DOHH2 (cell line): ENCODE measurements at regions not wholly inside any gene's neighbourhood (a gene's known extent, or its start where the extent isn't known, plus 50 kb on each side); places are given as distances from the start of the nearest gene placed in this dataset.

Source experiments
- H3F3A ChIP-seq: fragments of 200-600 bp; sonication (generic), shearing (Covaris generic); 2 replicates; pipeline ENCODE4 v1.6.0; 2016; ENCODE audit warnings: antibody characterized with exemption, mild to moderate bottlenecking; ENCODE audit not compliant: control insufficient read depth, insufficient read depth
- H3K27ac ChIP-seq: fragments of 200-600 bp; sonication (generic); 2 replicates; pipeline ENCODE4 v1.5.1; 2014; ENCODE audit warnings: low read depth, mild to moderate bottlenecking, low read length, moderate library complexity
- H3K27me3 ChIP-seq: fragments of 200-600 bp; sonication (generic); 2 replicates; pipeline ENCODE4 v1.6.1; 2014; ENCODE audit warnings: mild to moderate bottlenecking, low read length, mixed read lengths; ENCODE audit not compliant: control insufficient read depth
- H3K36me3 ChIP-seq: fragments of 200-600 bp; sonication (generic); 2 replicates; pipeline ENCODE4 v1.6.1; 2014; ENCODE audit warnings: mild to moderate bottlenecking, low read length, moderate library complexity, mixed read lengths; ENCODE audit not compliant: control insufficient read depth
- H3K4me1 ChIP-seq: fragments of 200-600 bp; sonication (generic); 2 replicates; pipeline ENCODE4 v1.6.1; 2014; ENCODE audit warnings: mild to moderate bottlenecking, low read length, mixed read lengths; ENCODE audit not compliant: control insufficient read depth
- H3K4me2 ChIP-seq: fragments of 200-600 bp; sonication (generic); 2 replicates; pipeline ENCODE4 v1.6.0; 2014; ENCODE audit warnings: mild to moderate bottlenecking, low read length, moderate library complexity
- H3K4me3 ChIP-seq: fragments of 200-600 bp; sonication (generic); 2 replicates; pipeline ENCODE4 v1.5.1; 2014; ENCODE audit warnings: mild to moderate bottlenecking, low read length, mixed read lengths
- H3K79me2 ChIP-seq: fragments of 200-600 bp; sonication (generic); 2 replicates; pipeline ENCODE4 v1.6.1; 2014; ENCODE audit warnings: mild to moderate bottlenecking, low read length, mixed read lengths; ENCODE audit not compliant: control insufficient read depth
- H3K9me2 ChIP-seq: fragments of 200-600 bp; sonication (generic); replicated peaks from 2 replicates; pipeline ENCODE4 v1.6.1; 2014; ENCODE audit warnings: mild to moderate bottlenecking, low read length, mixed read lengths; ENCODE audit not compliant: control insufficient read depth
- H3K9me3 ChIP-seq: fragments of 200-600 bp; sonication (generic); 2 replicates; pipeline ENCODE4 v1.6.1; 2014; ENCODE audit warnings: antibody characterized with exemption, low read length, mixed read lengths; ENCODE audit not compliant: control insufficient read depth, insufficient read depth
- H4K20me1 ChIP-seq: fragments of 200-600 bp; sonication (generic); 2 replicates; pipeline ENCODE4 v1.6.0; 2014; ENCODE audit warnings: low read depth, mild to moderate bottlenecking, antibody characterized with exemption, low read length, moderate library complexity; ENCODE audit not compliant: control insufficient read depth, insufficient read depth
- EZH2phosphoT487 ChIP-seq: fragments of 200-600 bp; sonication (generic); IDR thresholded peaks from 2 replicates; pipeline ENCODE4 v1.6.1; 2017; ENCODE audit warnings: borderline replicate concordance, mild to moderate bottlenecking, antibody characterized with exemption, low read length, moderate library complexity, mixed read lengths
- TF ChIP-seq, protein P1 (sequence below): fragments of 200-600 bp; sonication (generic); IDR thresholded peaks from one replicate; pipeline ENCODE4 v1.5.1; 2014; ENCODE audit warnings: antibody characterized with exemption, mild to moderate bottlenecking, low read depth, low read length; ENCODE audit not compliant: poor library complexity, severe bottlenecking

DNA sequence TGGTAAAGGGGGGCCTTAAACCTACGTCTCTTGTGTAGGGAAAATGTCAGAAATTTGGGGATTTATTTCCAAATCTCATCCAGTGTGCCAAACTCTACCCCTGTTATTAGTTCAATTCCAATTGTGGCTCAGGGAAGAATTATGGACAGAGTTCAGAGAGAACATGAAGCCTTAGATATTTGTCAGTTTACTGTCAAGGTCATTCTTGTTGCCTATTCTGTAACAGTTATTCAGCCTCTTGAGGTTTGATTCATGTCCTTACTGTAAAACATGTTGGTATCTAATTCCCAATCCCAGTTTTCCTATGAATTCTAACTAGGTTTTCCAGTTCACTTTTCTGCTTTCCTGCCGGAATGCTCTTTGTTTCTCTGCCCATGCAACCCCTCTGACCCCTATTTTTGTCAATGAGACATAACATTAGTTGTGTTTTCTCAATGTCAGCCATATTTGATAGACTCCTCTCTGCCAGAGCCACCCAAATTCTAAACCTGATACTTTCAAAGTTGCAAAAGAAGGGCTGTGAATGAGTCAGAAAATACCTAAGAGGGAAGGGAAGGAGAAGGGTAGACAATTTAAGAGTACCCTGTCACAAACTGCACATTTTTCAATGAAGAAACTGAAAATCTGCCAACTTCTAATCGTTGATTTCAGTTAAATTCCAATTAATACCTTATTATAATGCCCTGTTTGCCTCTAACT is 52.4 kb downstream of the ATOSA start:
- Histone ChIP-seq H3K4me3 (no peak overlapping the region), H3K79me2 (peaks cover 13% of the 10 kb centered on the region), H3K9me3 (no peaks in the 10 kb centered on the region), H3K27ac (no peak overlapping the region), H3K36me3 (peaks cover 88% of the 10 kb centered on the region), H4K20me1 (no peaks in the 10 kb centered on the region), H3K9me2 (no peaks in the 10 kb centered on the region), H3K27me3 (no peaks in the 10 kb centered on the region), H3K4me2 (no peak overlapping the region), H3K4me1 (peaks cover 6% of the 10 kb centered on the region; the same call in 1 of the 2 replicates), H3F3A (no peaks in the 10 kb centered on the region)
- TF ChIP-seq EZH2phosphoT487 = no peak
- TF ChIP-seq, protein P1, sequence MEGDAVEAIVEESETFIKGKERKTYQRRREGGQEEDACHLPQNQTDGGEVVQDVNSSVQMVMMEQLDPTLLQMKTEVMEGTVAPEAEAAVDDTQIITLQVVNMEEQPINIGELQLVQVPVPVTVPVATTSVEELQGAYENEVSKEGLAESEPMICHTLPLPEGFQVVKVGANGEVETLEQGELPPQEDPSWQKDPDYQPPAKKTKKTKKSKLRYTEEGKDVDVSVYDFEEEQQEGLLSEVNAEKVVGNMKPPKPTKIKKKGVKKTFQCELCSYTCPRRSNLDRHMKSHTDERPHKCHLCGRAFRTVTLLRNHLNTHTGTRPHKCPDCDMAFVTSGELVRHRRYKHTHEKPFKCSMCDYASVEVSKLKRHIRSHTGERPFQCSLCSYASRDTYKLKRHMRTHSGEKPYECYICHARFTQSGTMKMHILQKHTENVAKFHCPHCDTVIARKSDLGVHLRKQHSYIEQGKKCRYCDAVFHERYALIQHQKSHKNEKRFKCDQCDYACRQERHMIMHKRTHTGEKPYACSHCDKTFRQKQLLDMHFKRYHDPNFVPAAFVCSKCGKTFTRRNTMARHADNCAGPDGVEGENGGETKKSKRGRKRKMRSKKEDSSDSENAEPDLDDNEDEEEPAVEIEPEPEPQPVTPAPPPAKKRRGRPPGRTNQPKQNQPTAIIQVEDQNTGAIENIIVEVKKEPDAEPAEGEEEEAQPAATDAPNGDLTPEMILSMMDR = no peak

DNA sequence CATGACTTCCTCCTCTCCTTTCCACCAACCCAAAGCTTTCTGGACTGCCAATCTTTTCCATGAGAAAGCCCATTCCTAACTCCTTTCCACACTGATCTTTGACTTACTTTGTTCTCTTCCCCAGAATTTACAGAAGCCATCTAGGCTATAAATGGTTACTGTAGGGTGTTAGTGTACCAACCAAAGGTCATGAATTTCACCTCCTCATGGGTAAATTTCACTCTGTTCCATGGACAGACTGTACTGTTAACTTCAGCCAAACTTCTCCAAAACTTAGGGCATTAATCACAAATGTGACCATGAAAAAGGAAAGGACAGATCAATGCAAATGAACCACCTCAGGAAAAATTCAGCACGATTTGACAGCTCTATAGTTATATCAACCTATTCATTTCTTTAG is 54.9 kb downstream of the ATOSA start:
- Histone ChIP-seq H3K4me3 (no peak overlapping the region), H3K9me3 (no peaks in the 10 kb centered on the region), H3K27me3 (no peaks in the 10 kb centered on the region), H3K4me2 (no peak overlapping the region), H3K9me2 (no peaks in the 10 kb centered on the region), H3K36me3 (peaks cover 76% of the 10 kb centered on the region), H3F3A (no peaks in the 10 kb centered on the region), H3K27ac (no peak overlapping the region), H3K4me1 (no peaks in the 10 kb centered on the region), H3K79me2 (peaks cover 10% of the 10 kb centered on the region), H4K20me1 (no peaks in the 10 kb centered on the region)
- TF ChIP-seq, protein P1 = no peak
- TF ChIP-seq EZH2phosphoT487 = no peak

DNA sequence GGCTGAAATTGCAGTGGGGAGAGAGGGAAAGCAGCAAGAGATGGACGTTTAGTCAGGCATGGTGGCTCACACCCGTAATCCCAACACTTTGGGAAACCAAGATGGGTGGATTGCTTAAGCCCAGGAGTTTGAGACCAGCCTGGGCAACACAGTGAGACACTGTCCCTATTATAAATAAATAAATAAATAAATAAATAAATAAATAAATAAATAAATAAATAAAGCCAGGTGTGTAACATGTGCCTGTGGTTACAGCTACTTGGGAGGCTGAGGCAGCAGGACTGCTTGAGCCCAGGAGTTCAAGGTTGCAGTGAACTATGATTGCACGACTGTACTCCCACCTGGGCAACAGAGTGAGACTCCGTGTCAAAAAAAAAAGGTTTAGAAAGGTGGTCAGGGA is 54.0 kb upstream of the ARPP19 start:
- no peaks in the 10 kb centered on the region for H3K4me1 ChIP-seq
- no peaks in the 10 kb centered on the region for H3K9me2 ChIP-seq
- H3K4me3 ChIP-seq = no peak overlapping the region
- peaks cover 8% of the 10 kb centered on the region for H3K79me2 ChIP-seq
- no peak overlapping the region for H3K4me2 ChIP-seq
- no peaks in the 10 kb centered on the region for H3F3A ChIP-seq
- TF ChIP-seq, protein P1 = no peak
- TF ChIP-seq EZH2phosphoT487 = no peak
- no peak overlapping the region for H3K27ac ChIP-seq
- H3K36me3 ChIP-seq = peaks cover 69% of the 10 kb centered on the region
- H3K9me3 ChIP-seq = no peaks in the 10 kb centered on the region
- H4K20me1 ChIP-seq = no peaks in the 10 kb centered on the region
- no peaks in the 10 kb centered on the region for H3K27me3 ChIP-seq
